Fibroblast of lung (primary cell): ENCODE measurements at regions not wholly inside any gene's neighbourhood (a gene's known extent, or its start where the extent isn't known, plus 50 kb on each side); places are given as distances from the start of the nearest gene placed in this dataset.

Experiments used
- EZH2 ChIP-seq: IDR thresholded peaks from 2 replicates; pipeline ENCODE4 v1.5.1; 2012; ENCODE audit warnings: low read length, control low read depth, mild to moderate bottlenecking; ENCODE audit errors: missing control alignments
- TF ChIP-seq, protein P1 (sequence below), 2 donors: IDR thresholded peaks in 1 of 2; conservative IDR thresholded peaks in 1 of 2; 1 replicate in 1 of 2; 2 replicates in 1 of 2; pipeline ENCODE4 v1.5.1; 2011 to 2012; ENCODE audit warnings: low read length in 2 of 2, control low read depth in 1 of 2, inconsistent platforms in 1 of 2, low read depth in 1 of 2, mild to moderate bottlenecking in 1 of 2

- TF ChIP-seq, protein P1, sequence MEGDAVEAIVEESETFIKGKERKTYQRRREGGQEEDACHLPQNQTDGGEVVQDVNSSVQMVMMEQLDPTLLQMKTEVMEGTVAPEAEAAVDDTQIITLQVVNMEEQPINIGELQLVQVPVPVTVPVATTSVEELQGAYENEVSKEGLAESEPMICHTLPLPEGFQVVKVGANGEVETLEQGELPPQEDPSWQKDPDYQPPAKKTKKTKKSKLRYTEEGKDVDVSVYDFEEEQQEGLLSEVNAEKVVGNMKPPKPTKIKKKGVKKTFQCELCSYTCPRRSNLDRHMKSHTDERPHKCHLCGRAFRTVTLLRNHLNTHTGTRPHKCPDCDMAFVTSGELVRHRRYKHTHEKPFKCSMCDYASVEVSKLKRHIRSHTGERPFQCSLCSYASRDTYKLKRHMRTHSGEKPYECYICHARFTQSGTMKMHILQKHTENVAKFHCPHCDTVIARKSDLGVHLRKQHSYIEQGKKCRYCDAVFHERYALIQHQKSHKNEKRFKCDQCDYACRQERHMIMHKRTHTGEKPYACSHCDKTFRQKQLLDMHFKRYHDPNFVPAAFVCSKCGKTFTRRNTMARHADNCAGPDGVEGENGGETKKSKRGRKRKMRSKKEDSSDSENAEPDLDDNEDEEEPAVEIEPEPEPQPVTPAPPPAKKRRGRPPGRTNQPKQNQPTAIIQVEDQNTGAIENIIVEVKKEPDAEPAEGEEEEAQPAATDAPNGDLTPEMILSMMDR (conservative IDR thresholded peaks at IDR 0.05 in 1 of 2, IDR thresholded peaks at IDR 0.05 in 1 of 2; ENCODE audit: low read depth in 1 of 2, low read length in 2 of 2) = no peak
- no peak for TF ChIP-seq EZH2
Observed at GRCh38 chr13:90576067-90576466, 771.4 kb upstream of the MIR17HG start.
